ENCODE measurements at regions not wholly inside any gene's neighbourhood (a gene's known extent, or its start where the extent isn't known, plus 50 kb on each side); places are given as distances from the start of the nearest gene placed in this dataset.
A peak's percentile ranks its signal among the peaks of the same experiment; 100 is the strongest.

DNA sequence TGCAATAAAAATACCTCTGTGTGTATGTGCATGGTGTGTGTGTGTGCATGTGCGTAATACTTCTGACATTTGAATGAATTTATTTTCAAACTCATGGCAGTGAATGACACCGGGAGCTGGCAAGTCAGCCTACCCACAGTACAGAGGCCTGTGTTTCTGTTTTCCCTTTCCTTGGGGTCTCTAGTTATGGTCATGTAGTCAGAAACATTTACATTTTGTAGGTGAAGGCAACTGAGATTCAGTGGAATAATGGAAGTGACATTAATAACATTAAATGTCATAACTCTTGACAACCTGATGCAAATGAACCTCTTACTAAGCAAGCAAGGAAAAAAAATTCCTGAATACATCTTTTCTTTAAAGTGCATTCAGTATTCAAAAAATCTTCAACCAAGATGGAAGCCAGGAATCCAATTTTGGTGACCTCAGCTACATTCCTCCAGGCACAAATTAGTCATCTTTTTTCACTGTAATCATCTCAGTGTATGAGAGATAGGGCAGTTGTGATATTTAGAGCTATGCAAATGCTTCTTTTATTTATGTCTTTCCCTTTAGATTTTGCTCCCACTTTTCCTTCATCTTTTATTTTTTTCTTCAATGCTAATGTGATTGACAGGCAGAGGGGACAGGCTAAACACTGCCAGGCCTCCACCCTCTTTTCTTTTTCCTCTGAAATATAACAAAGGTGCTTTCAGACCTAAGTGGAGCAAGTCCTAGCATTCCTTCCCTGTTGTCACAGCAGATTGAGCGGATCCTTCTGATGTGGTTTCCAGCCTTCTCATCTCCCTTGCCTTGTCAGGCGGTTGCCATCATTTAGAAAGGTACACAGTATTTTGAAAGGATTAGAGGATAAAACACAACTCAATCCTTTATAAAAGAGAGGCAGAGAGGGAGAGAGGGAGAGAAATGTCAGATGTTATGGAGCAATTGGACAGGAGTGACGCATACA is 569.8 kb upstream of the ADAMTS16 start:
- TF ChIP-seq, protein P1, sequence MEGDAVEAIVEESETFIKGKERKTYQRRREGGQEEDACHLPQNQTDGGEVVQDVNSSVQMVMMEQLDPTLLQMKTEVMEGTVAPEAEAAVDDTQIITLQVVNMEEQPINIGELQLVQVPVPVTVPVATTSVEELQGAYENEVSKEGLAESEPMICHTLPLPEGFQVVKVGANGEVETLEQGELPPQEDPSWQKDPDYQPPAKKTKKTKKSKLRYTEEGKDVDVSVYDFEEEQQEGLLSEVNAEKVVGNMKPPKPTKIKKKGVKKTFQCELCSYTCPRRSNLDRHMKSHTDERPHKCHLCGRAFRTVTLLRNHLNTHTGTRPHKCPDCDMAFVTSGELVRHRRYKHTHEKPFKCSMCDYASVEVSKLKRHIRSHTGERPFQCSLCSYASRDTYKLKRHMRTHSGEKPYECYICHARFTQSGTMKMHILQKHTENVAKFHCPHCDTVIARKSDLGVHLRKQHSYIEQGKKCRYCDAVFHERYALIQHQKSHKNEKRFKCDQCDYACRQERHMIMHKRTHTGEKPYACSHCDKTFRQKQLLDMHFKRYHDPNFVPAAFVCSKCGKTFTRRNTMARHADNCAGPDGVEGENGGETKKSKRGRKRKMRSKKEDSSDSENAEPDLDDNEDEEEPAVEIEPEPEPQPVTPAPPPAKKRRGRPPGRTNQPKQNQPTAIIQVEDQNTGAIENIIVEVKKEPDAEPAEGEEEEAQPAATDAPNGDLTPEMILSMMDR (IDR thresholded peaks at IDR 0.05; ENCODE audit: poor library complexity, severe bottlenecking) = no peak
- Histone ChIP-seq H3K27ac (ENCODE audit: poor library complexity, severe bottlenecking) (no peak overlapping the region), H3K27me3 (ENCODE audit: insufficient read depth, poor library complexity, severe bottlenecking) (no peaks in the 10 kb centered on the region), H3K4me1 (ENCODE audit: insufficient read depth, poor library complexity, severe bottlenecking) (no peaks in the 10 kb centered on the region), H3K36me3 (ENCODE audit: low read depth) (no peaks in the 10 kb centered on the region), H3K4me3 (ENCODE audit: severe bottlenecking) (no peak overlapping the region), H3K9me3 (ENCODE audit: severe bottlenecking) (peaks cover 2% of the 10 kb centered on the region)
- ATAC-seq (ENCODE audit: low read depth) (peak; percentile 41; the same call in 1 of the 3 replicates), DNase-seq (ENCODE audit: low spot score) (no peak)

DNA sequence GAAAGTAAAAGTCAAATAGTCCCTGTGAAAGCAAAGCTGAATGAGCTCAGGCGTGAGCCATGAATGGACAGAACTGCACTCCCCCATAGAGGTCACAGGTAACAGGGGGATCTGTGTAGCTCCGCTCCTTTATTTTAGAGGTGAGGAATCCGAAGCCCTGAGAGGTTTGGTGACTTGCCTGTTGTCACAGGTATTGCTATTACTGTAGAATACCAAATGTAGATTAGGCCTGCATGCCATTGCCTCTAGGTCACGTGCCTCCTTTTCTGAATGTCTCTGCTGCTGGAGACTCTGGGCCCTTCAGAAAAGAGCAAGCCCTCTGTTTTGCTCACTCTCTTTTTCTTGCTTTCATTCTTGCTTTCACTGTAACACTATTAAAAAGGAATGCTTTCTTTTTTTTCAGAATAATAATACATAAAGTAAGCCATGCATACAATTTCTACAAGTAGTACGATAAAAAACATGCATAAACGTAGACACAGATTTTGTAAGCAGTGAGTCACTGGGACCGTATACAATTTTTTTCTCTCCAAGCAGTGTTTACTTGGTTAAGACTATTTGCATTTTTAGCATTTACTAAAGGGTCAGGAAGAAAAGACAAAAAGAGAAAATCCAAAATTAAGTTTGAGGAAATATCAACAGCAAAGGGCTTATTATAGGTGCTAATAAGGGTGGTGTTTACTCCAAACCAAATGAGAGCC is 568.7 kb upstream of the ADAMTS16 start:
- Histone ChIP-seq H3K9me3 (ENCODE audit: severe bottlenecking) (no peaks in the 10 kb centered on the region), H3K4me3 (ENCODE audit: severe bottlenecking) (no peak overlapping the region), H3K27ac (ENCODE audit: poor library complexity, severe bottlenecking) (no peak overlapping the region), H3K4me1 (ENCODE audit: insufficient read depth, poor library complexity, severe bottlenecking) (peaks cover 6% of the 10 kb centered on the region), H3K27me3 (ENCODE audit: insufficient read depth, poor library complexity, severe bottlenecking) (no peaks in the 10 kb centered on the region), H3K36me3 (ENCODE audit: low read depth) (no peaks in the 10 kb centered on the region)
- DNase-seq (ENCODE audit: low spot score) (no peak), ATAC-seq (ENCODE audit: low read depth) (no peak)
- TF ChIP-seq, protein P1 (IDR thresholded peaks at IDR 0.05; ENCODE audit: poor library complexity, severe bottlenecking) = no peak

DNA sequence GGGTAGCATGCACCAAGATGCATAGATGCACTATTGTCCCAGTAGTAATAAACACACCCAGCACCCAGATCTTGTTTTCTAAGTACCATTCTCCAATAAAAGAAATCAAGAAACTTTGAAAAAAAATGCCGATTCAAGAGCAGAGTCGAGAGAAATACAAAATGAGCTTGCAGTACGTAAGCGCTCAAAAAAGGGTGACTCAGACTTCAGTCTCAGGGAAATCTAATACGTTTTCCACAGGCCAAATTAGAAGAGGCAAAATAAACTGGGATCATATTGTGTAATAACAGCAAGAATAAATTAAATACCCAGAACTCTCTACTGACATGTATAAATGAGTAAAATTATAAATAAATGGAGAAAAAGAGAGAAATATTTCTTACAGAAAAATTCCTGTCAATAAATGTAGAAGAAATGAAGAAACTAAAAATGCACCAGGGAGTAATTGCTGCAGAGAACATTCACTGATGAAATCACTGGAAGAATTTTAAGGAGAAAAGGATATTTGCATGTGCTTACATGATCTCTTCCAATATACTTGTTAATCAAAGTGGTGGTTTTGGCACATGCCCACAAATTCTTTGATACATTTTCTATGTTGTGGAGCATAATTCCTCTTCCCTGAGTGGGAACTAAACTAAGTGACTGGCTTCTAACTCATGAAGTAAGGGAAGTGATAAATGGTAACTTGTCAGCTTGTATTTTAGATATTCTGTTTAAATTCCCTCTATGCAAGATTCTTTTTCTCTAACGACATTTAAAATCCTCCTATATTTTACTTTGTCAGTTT is 567.6 kb upstream of the ADAMTS16 start:
- TF ChIP-seq, protein P1 (IDR thresholded peaks at IDR 0.05; ENCODE audit: poor library complexity, severe bottlenecking) = no peak
- Histone ChIP-seq H3K9me3 (ENCODE audit: severe bottlenecking) (no peaks in the 10 kb centered on the region), H3K27ac (ENCODE audit: poor library complexity, severe bottlenecking) (no peak overlapping the region), H3K27me3 (ENCODE audit: insufficient read depth, poor library complexity, severe bottlenecking) (no peaks in the 10 kb centered on the region), H3K36me3 (ENCODE audit: low read depth) (no peaks in the 10 kb centered on the region), H3K4me3 (ENCODE audit: severe bottlenecking) (no peak overlapping the region), H3K4me1 (ENCODE audit: insufficient read depth, poor library complexity, severe bottlenecking) (peaks cover 6% of the 10 kb centered on the region)
- ATAC-seq (ENCODE audit: low read depth) (no peak), DNase-seq (ENCODE audit: low spot score) (no peak)

DNA sequence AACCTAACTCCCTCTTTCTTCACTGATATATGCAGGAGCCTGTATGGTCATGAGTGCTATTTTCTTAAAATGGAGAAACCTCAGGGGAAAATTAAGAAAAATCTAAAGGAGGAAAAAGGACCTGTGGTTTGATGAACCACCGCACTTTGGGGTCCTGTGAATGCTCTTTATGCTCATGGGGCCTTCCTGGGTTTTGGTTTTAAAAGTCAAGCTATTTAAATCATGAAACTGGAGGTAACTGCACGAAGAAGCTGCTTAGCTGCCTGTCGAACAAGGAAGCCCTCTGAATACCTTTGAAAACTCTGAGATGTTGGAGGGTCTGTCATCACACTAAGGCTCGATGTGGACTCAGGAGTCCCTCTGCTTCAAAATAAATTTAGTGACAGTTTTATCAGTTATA is 564.5 kb upstream of the ADAMTS16 start:
- Histone ChIP-seq H3K27me3 (ENCODE audit: insufficient read depth, poor library complexity, severe bottlenecking) (no peaks in the 10 kb centered on the region), H3K9me3 (ENCODE audit: severe bottlenecking) (no peaks in the 10 kb centered on the region)

More for the DNA sequence above, 564.5 kb upstream of the ADAMTS16 start:
- H3K4me3 ChIP-seq (ENCODE audit: severe bottlenecking) = no peak overlapping the region
- no peaks in the 10 kb centered on the region for H3K36me3 ChIP-seq (ENCODE audit: low read depth)
- peaks cover 6% of the 10 kb centered on the region for H3K4me1 ChIP-seq (ENCODE audit: insufficient read depth, poor library complexity, severe bottlenecking)
- H3K27ac ChIP-seq (ENCODE audit: poor library complexity, severe bottlenecking) = no peak overlapping the region
- TF ChIP-seq, protein P1 (IDR thresholded peaks at IDR 0.05; ENCODE audit: poor library complexity, severe bottlenecking) = no peak
- DNase-seq (ENCODE audit: low spot score) (no peak), ATAC-seq (ENCODE audit: low read depth) (no peak)
